Ovary (tissue), 7 donors: ENCODE measurements at regions not wholly inside any gene's neighbourhood (a gene's known extent, or its start where the extent isn't known, plus 50 kb on each side); places are given as distances from the start of the nearest gene placed in this dataset.

Experiments used
- DNase-seq, 5 donors: peaks; one replicate each; pipeline ENCODE4 v3.0.0-alpha.2; 2019 to 2020
- H3K27ac ChIP-seq, 2 donors: fragments of 200-600 bp; one replicate each; pipeline versions ENCODE4 v1.5.1 to v1.8.0; 2019 to 2022
- H3K27me3 ChIP-seq: fragments of 200-600 bp; one replicate; pipeline ENCODE4 v1.8.0; 2022
- H3K36me3 ChIP-seq: fragments of 200-600 bp; sonication (generic); one replicate; pipeline ENCODE4 v1.5.1; 2019
- H3K4me1 ChIP-seq: one replicate; pipeline ENCODE4 v1.8.1; 2013; ENCODE audit warnings: mild to moderate bottlenecking, moderate library complexity; ENCODE audit not compliant: insufficient read depth
- H3K4me3 ChIP-seq: fragments of 200-600 bp; sonication (generic); one replicate; pipeline ENCODE4 v1.5.1; 2017
- H3K9me3 ChIP-seq, 2 donors: fragments of 200-600 bp in 1 of 2; sonication (generic) in 1 of 2; one replicate each; pipeline versions ENCODE4 v1.5.1 to v1.8.1; 2013 to 2019; ENCODE audit warnings: mild to moderate bottlenecking in 1 of 2, moderate library complexity in 1 of 2
- CTCF ChIP-seq, 3 donors: fragments of 450-650 bp in 2 of 3; fragments of 200-600 bp in 1 of 3; IDR thresholded peaks; one replicate each; pipeline versions ENCODE4 v1.5.1 to v1.8.0; 2016 to 2022; ENCODE audit warnings: antibody characterized with exemption in 3 of 3, mild to moderate bottlenecking in 1 of 3
- EP300 ChIP-seq: sonication (generic); formaldehyde crosslinking; IDR thresholded peaks from one replicate; pipeline ENCODE4 v1.6.1; 2017; ENCODE audit warnings: antibody characterized with exemption
- POLR2A ChIP-seq: fragments of 450-650 bp; IDR thresholded peaks from one replicate; pipeline ENCODE4 v1.6.1; 2017; ENCODE audit warnings: antibody characterized with exemption, mild to moderate bottlenecking, moderate library complexity
- WGBS, 3 donors: extraction: QIAGEN DNeasy Blood & Tissue Kit in 1 of 3; methylation state at CpG; one replicate each; pipeline versions ENCODE4 v1.1.5 to v1.1.7; 2013 to 2017; 5-methylcytosine and 5-hydroxymethylcytosine counted together
- intact Hi-C, 4 donors: fragments of 100-400 bp; cut with DNase I; formaldehyde crosslinking; loops; one replicate each; pipeline versions ENCODE4 v1.11.0 to v1.15.1; 2022 to 2023
- donor health status: DM: no; HTN: no; CAD: no; lungs with moderate emphysema.
- donor health status: DM: no; HTN: no; CAD: no.
- donor health status: Bipolar disorder and iron deficiency.
- donor health status: DM: no; HTN: no; CAD: no.
- donor health status: DM: yes; HTN: yes; CAD: no.

DNA sequence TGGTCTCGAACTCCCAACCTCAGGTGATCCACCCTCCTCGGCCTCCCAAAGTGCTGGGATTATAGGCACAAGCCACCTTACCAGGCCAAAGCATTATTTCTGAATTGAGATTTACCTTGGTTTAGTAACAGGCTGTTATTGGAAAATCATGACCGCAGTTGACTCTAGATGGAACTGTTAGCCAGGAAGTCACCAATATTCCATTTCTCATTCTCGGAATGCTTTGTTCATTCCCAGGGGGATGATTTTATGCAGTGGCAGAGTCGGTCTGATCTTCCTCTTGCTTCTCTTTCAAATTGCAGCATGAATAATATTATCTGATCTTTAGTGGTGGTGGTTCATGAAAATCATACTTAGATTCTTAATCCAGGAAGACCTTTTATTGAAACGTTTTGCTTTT lies 195.5 kb upstream of the MBNL1 start:
- TF ChIP-seq POLR2A: no peak
- TF ChIP-seq CTCF (IDR thresholded peaks at IDR 0.05): no peak
- no peak for TF ChIP-seq EP300
- Histone ChIP-seq H3K27ac (no peak overlapping the region), H3K36me3 (no peaks in the 10 kb centered on the region), H3K4me3 (no peak overlapping the region), H3K27me3 (no peaks in the 10 kb centered on the region), H3K4me1 (no peaks in the 10 kb centered on the region), H3K9me3 (no peaks in the 10 kb centered on the region)
- intact Hi-C loops: no loop called here
- 55 to 74% (median 61%) methylated on average over 6 of the region's 6 CpGs for WGBS, 3 donors
- DNase-seq: no peak

- Histone ChIP-seq H3K27ac (no peak overlapping the region), H3K9me3 (no peaks in the 10 kb centered on the region), H3K36me3 (no peaks in the 10 kb centered on the region), H3K4me1 (no peaks in the 10 kb centered on the region), H3K27me3 (no peaks in the 10 kb centered on the region), H3K4me3 (no peak overlapping the region)
- TF ChIP-seq POLR2A (no peak), EP300 (no peak), CTCF (IDR thresholded peaks at IDR 0.05) (no peak)
- 73 to 83% (median 75%) methylated on average over 2 of the region's 2 CpGs for WGBS, 3 donors
- DNase-seq: no peak
- intact Hi-C loops: no loop called here
These were observed 192.6 kb upstream of the MBNL1 start for GRCh38 chr3:152076148-152076547.

GRCh38 chr3:152079980-152080379 lies 188.7 kb upstream of the MBNL1 start:
- intact Hi-C loops: no loop called here

DNA sequence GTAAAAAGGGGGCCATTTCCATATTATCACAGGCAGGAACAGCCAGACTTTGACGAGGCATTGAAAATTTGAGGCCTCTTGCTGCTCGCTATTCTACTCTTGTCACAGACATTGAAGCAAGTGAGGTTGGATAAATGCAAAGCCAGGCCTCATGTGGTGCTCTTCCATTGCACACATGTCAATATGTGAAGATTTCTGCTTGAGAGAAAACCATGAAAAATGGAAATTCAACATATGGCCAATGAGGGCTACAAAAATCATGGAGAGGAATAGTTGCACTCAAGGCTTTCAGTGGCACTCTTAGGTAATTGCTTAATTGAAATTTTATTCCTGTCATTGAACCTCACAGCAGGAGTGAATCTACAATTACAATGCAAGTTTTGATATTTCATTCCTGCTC lies 185.6 kb upstream of the MBNL1 start:
- WGBS, 3 donors: 62 to 88% (median 79%) methylated on average over 2 of the region's 2 CpGs
- intact Hi-C loops: no loop called here
- Histone ChIP-seq H3K4me1 (no peaks in the 10 kb centered on the region), H3K36me3 (no peaks in the 10 kb centered on the region), H3K9me3 (no peaks in the 10 kb centered on the region), H3K4me3 (no peak overlapping the region), H3K27me3 (no peaks in the 10 kb centered on the region), H3K27ac (no peak overlapping the region)
- no peak for DNase-seq
- TF ChIP-seq POLR2A (no peak), CTCF (IDR thresholded peaks at IDR 0.05) (no peak), EP300 (no peak)

More at GRCh38 chr3:152079980-152080379, 188.7 kb upstream of the MBNL1 start:
- H3K27ac ChIP-seq: no peak overlapping the region
- no peak overlapping the region for H3K4me3 ChIP-seq
- no peaks in the 10 kb centered on the region for H3K4me1 ChIP-seq
- no peaks in the 10 kb centered on the region for H3K27me3 ChIP-seq
- H3K36me3 ChIP-seq: no peaks in the 10 kb centered on the region
- WGBS, 3 donors: 95 to 98% (median 98%) methylated on average over 2 of the region's 2 CpGs
- DNase-seq: no peak
- H3K9me3 ChIP-seq: no peaks in the 10 kb centered on the region
- TF ChIP-seq EP300: no peak
- TF ChIP-seq POLR2A: no peak
- TF ChIP-seq CTCF (IDR thresholded peaks at IDR 0.05): no peak
